ENCODE measurements at regions not wholly inside any gene's neighbourhood (a gene's known extent, or its start where the extent isn't known, plus 50 kb on each side); places are given as distances from the start of the nearest gene placed in this dataset.

DNA sequence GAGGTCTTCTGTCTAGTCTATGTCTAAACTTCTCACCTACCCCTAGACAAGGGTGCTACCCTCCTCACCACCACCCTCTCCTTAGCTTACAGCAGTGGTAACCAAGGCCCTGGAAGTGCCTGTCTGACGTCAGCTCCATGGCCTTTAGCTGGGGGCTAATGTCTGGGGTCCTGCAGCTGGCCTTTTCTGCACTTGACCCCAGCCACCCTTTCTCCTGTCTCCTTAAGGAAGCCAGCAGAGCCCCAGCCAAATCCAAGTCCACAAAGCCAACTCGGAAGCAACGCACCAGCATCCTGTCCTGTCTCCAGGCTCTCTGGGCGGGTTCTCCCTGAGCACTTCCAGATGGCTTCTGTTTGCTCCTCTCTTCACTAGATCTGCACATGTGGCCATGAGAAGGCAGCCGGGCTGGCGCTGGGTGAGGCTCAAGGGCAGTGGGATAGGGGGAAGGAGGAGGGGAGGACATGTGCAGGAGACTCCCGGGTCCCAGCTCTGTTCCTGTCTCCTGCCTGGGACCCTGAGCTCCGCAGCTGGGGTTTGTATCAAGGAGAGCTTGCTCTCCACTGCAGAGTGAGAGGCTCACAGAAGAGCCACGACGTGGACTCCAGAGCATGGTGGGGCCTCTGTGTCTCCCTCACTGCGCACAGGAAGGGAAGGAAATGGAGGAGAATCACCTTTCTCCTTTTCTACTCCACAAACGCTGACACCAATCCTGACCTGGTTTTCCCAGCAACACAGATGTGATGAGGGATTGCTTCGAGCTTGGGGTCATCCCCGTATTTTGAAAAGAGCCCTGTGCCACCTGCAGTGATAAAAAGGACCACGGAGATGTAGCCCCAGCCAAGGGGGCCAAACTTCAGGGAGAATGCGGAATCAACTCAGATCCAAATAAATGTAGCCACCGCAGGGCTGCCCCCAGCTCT is 204.2 kb downstream of the USP12 start:
- DNase-seq (ENCODE audit: low read depth in 4 of 4, low spot score in 3 of 4) = no peak

DNA sequence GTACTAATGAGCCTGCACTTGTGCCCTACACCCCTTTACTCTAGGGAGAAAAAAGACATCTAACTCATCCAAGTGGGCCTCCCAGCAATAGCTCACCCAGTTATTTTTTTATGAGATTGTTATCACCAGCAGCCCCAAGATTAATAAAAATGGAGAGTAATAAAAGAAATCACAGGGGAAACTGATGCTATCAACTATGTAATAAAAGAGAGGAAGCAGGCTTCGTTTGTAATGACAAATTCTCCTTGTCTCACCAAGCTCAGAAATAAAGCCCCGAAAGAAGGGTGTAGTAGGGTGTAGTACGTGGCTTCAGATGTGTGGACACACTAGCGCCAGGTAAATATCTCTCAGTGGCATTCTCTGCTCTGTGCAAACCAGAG is 204.9 kb downstream of the USP12 start:
- DNase-seq (ENCODE audit: low read depth in 4 of 4, low spot score in 3 of 4) = no peak

DNA sequence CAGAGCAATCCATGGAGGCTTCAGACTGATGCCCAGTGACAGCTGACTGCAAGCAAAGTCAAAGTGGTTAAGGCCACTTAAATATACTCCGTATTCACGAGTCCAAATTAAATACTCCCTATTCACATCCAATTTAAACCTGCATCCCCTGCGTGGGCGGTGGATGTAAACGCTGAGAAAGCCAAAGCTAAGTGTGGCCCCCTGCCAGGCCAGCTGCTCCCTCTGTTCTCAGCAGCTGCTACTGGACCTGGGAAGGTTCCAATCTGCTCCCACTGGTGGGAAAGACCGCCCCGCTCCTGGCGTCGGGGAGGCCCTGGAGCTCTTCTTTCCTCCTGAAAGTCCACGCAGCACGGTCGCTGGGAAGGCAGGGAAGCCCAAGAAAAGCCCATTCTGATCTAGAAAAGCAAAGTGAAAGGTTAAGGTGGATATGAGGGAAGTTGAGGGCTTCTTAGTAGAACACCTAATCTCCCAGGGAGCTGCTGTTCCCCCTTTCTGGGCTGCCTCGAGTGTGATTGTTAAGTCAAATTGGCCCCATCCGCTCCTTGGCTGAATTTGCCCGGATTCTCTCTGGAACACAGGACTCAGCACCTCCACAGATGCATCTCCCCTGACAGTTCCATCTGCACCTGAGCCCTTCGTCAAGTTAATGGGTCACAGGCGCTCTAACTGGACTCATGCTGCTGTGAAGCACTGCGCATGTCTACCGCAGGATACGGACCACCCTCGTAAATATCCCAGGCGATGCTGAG is 205.5 kb downstream of the USP12 start:
- no peak for DNase-seq (ENCODE audit: low read depth in 4 of 4, low spot score in 3 of 4)

DNA sequence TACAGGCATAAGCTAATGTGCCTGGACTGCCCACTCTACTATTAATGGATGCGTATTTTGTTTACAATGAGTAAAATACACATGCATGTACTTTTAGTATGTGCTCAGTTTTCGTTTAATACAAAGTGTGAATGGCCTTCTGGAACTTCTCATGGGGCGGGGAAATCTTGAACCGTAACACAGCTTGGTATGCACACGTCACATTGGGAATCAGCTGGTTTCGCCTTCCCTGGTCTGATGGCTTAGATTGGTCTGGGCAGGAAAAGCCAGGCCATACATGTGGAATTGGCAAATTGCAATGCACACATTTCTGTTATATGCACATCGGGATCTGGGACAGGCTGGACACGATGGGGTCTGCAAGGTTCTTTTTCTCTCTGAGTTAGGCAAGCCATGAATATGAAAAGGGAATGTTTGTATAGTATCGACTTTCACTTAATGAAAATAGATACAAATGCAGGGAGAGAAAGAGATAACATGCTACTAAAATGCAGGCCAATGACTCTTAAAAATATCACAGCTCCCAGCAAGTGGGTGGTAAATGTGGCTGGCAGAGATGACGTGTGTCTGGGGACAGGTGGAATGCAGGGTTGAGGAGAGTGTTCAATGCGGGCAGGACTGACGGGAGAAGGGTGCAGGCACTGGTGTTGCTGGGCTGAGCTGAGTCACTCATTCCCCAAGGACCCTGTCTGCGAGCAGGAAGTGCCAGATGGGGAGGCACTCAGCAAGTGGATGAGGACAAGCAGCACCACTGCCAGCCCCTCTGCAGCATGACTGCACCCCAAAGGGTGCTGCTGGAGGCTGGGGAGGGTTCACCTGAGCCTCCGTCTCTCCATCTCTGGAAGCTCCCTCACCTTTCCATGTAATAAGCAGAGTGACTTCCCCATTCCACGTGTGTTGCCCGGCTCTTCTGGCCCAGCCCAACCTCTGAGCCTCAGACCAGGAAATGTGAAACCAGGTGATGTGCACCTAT is 204.0 kb upstream of the GPR12 start:
- no peak for DNase-seq (ENCODE audit: low read depth in 4 of 4, low spot score in 3 of 4)

DNA sequence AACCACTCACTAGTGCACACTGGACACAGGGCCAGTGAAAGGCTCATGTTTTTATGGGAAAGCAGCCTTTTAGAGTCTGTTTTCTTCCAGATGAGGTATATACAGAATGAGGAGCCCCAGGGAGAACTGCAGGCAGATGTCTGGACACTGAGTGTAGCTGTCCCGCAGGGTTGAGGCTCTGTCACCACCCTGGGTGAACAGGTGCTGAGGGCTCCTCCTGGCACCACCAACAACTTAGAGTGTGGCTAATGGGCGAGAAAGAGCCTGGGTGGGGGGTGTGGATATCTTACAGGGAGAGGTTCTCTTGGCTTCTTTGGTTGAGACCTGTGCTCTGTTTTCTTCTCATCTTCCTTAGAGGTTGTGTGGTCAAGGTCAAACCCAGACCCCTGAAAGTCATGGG is 202.1 kb upstream of the GPR12 start:
- no peak for DNase-seq (ENCODE audit: low read depth in 4 of 4, low spot score in 3 of 4)

DNA sequence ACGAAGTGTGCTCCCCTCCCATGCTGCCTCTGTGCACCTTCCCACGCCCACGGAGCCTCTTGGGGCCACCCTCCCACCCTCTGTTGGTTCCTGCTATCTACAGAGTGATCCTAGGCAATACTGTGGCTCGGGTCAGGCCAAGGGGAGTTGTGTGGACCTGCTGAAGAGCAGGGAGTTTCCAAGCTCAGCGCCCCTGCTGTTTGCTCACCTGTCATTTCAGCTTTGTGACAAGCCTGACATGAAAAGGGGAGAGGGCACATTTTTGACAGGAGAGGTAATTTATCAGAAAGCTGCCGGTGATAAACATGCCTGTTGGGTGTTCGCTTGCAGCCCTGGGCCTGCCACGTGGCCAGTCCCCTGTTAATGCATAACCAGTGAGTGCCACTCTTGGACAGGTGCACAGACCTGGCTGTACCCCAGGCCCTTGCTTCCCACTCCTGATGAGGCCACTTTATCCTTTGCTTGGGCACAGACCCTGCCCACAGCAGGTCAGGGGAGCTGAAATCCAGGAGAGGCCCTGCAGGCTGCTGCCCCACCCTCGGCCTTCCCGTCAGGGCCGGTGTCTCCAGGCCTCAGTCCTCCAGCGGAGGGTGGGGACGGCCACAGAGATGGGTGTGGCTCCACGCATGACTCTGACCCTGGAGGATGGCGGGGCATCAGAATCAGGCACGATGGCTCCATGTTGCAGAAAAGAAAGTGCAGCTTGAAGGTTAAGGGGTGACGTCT is 201.5 kb upstream of the GPR12 start:
- DNase-seq (ENCODE audit: low read depth in 4 of 4, low spot score in 3 of 4) = no peak

DNA sequence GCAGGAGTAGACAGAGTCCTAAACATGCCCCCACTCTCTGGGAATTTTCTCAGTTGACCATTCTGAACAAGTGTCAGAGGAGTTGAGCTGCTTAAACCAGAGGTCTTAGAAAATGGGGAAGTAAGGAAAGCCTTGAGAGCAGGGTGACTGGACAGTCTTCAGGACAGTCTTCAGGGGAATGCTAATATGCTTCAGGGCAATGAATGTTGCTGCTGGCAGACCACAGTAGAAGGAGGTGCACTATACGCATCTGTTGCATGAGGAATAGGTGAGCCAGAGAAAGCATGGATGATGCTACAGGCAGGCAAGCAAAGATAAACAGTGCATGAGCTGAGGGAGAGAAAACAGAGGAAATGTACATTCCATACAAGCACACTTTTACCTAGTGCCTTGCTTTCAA is 196.6 kb upstream of the GPR12 start:
- DNase-seq (ENCODE audit: low read depth in 4 of 4, low spot score in 3 of 4) = no peak

DNA sequence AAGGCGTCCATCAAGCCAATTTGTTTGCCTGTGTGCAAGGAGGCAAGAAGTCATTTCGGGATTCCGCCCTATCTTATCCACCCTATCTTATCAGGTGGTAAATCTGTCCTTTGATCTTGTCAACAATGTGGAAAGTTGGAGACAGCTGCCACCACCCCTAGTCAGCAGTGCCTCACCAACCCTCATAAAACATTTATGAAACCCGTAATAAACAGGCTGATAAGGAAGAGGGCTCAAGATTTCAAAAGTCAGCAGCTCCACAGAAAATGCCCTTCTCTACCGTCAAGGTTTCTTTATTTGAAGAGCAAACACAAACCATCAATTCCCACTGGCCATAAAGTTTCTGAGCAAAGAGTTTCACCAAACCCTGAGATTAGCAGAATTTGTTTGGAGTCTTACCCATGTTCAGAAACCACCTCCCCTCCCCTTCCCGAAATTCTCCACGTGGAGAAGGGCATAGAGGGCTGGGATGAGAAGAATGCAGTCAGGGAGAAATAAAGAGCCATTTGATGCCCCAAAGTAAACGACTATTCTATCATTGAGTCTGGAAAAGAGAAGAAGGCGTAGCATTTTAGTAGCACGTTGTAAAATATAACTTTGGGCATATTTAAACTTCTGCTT is 196.0 kb upstream of the GPR12 start:
- DNase-seq (ENCODE audit: low read depth in 4 of 4, low spot score in 3 of 4) = no peak

DNA sequence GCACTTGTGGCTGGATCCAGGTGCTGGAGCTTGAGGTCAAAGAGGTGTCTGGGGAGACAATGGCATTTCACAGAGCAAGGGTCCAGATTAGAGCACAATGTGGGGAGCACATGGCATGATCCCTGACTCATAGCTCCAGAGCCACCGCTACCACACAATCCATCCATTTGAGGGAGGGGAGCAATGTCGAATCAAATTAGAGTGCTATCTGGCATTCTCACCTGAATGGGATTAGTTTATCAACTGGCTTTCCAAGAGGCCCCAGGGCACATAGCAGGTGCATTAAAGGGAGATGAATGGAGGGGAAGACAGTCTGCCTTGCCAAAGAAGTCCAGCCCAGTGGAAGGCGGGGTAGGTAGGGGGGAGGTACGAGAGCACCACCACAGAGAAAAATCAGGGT is 194.4 kb upstream of the GPR12 start:
- DNase-seq (ENCODE audit: low read depth in 4 of 4, low spot score in 3 of 4) = no peak

DNA sequence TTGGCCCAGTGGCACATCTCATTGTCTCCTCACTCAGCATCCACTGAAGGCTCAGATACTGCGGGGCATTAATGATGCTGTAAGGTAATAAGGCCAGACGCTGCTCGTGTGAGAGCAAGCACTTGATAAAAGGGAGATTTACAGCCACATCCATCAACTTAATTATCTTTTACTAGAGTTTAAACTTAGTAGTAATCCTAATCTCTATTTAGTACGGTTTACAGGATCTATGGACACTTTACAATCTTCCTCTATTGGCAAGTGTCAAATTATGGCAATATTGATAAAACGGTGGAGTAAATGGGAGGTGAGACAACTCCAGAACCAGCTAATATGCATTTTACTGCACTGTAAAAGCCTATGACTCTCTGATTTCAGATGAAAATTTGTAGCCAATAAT is 192.7 kb upstream of the GPR12 start:
- DNase-seq (ENCODE audit: low read depth in 4 of 4, low spot score in 3 of 4) = no peak

DNA sequence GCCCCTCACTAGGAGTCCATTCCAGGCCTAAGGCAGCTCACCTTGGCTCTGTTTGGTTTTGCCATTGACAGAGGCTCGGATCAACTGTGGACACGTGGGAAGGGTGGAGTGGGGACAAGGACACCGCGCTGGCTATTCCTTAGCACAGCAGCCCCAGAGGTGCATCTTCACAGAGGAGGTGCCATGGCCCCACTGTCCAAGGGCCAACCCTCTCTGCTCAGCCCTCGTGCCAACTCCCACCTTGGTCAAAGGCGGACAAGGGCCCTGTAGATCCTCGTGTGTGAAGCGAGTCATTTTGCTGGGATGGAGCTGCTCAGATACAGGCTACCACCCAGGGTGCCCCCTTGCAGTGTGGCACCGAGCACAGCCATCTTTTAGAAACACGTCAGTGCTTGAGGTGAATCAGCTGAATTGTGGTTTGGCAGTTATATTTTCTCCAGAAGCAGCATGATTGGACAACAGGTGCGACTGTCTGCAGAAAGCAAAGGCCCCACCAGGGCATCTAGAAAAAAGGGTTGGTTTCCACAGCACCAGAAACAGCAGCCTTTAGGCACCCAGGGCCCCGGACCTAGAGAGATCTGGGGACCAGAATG is 192.1 kb upstream of the GPR12 start:
- no peak for DNase-seq (ENCODE audit: low read depth in 4 of 4, low spot score in 3 of 4)

DNA sequence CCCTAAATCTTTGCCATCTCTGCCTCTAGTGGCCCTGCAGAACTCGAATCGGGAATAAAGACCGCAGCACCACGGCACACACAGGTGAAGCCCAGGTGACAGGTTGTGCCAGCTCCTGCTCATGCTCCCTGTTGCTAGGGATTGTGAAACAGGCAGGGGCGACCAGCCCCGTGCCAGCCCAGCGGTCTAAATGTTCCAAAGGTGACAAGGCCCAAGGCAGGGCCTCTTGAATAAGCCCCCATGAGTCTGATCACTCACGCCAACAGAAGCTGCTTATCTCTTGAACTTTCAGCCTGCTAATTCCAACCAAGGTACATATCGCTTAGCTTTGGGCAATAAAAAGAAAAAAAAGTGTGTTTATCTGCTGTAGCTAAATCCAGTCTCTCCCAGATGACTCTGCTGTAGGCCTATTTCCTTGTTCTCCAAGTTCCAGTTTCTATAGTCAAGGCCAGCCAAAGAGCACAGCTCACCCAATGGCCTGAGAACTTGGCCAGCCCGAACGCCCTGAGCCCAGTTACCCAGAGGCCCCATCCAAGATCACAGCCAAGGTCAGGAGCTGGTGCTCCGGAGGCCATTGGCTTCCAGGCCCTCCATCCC is 191.1 kb upstream of the GPR12 start:
- DNase-seq (ENCODE audit: low read depth in 4 of 4, low spot score in 3 of 4) = no peak

DNA sequence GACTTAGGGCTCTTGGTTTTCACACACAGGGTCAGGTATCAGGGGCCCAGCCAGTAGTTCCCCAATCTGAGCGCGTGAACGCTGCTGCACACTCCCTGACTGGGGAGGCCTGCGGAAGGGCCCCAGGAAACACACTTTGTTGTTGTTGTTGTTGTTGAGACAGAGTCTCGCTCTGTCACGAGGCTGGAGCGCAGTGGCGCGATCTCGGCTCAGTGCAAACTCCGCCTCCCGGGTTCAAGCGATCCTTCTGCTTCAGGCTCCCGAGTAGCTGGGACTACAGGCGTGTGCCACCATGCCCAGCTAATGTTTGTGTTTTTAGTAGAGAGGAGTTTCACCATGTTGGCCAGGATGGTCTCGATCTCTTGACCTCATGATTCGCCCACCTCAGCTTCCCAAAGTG is 190.4 kb upstream of the GPR12 start:
- no peak for DNase-seq (ENCODE audit: low read depth in 4 of 4, low spot score in 3 of 4)

DNA sequence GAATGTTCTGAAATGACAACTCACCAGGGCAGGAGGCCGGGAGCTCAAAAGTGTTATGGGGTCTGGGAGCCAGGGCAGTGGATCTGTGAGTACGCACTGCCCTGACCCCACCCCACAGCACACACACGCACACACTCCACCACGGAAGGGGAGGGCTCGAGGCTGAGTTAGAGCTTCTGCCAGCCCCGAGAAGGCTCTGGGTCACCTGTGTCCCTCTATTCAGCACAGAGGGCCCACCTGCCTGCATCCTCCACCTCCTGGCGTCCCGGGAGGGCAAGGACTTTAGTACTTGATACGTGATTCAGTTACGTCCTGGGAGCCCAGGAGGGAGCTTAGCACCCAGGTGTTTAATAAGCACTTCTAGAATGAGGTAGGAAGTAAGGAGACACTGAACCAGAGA is 190.0 kb upstream of the GPR12 start:
- no peak for DNase-seq (ENCODE audit: low read depth in 4 of 4, low spot score in 3 of 4)

DNA sequence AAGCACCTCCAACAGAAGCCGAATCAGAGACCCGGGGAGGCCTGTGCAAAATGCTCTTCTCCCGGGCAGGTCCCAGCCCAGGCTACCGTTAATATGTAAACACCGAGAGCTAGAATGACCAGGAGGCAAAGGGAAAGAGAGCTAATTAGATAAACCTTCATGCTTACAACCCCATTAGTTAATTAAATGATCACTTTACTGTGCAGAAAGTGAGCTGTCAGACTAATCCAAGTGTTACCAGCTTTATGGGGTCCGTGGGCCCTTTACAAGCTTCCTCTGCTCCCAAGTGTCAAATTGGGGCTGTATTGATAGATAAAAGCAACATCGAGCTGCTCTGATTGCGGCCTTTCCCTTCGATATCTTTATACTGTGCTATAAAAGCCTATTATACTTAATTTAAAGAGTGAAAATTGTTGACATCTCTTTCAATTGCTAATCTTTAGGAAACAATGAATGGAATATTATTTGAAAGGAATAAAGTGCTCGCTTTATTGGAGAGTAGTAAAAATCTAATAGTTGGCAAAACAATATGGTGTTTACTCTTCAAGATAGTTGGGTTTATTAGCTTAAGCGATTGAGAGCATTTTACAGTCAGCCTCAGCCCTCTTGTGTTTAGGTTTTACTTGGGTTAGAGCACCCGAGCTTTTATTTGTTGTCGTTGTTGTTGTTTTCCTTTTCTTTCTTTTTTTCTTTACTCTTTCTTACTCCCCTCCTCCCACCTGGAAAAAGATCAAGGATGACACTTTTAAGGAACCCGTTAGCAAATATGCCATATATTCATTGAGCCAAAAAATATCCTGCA is 189.3 kb upstream of the GPR12 start:
- DNase-seq (ENCODE audit: low read depth in 4 of 4, low spot score in 3 of 4) = no peak

DNA sequence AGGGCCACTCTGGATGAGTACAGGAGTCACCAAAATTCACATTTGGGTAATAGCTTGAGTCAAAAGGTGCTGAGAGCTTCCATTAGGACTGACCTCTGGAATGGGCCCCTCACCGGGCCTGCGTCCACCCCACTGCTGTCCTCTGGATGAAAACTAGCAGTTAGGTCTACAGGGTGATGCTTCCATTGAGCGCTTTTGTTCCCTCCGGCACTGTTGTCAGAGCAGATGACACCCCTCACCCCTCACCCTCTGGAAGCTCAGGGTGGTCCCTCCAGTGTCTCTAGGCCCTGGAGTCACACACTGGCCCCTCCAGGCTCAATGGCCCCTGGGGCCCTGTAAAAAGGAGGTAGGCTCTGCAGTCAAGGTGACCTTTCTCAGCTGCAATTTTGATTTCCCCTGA is 187.8 kb upstream of the GPR12 start:
- no peak for DNase-seq (ENCODE audit: low read depth in 4 of 4, low spot score in 3 of 4)

DNA sequence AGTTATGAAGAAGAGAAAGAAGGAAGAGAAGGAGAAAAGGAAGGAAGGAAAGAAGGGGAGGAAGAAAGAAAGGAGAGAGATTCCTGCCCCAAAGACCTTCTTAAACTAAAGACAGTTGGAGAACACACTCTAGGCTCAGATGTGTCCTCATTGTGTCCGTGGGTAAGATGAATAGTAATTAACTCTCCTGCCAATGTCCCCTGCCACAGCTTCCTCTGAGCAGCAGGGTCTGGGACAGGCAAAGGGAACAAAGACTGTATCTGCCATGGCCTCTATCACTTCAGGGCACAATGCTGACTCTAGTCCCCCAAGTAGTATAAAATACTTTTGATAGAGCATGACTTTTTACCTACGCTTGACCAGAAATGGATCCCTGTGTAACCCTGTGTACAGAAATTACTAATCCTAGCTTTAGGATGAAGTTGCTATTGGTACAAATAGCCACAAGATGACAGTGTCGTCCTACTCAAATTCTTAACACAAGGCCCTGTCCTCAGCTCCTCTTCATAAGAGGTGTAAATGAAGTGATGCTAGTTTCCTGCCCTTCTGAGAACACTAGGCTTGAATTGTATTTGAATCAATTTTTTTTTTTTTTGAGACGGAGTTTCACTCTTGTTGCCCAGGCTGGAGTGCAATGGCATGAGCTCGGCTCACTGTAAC is 186.2 kb upstream of the GPR12 start:
- DNase-seq (ENCODE audit: low read depth in 4 of 4, low spot score in 3 of 4) = no peak

DNA sequence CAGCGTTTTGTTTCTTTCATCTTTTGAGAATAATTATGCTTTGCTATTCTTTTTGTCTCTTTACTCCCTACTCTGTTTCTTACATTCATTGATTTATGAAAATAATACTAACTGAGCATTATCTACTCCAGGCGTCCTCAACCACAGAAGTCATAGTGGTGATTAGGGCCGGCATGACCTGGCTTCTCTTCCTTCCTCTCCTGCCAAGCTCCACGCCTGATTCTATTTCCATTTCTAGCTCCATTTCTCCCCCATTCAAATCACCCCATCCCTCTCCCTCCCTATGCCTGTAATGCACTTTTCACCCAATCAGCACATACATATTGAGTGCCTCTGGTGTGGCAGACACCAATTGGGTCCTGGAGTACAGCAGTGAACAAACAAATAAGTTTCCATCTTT is 183.2 kb upstream of the GPR12 start:
- DNase-seq (ENCODE audit: low read depth in 4 of 4, low spot score in 3 of 4) = no peak
